CD4-positive, alpha-beta T cell treated with Interleukin-1 beta for 1 hour (primary cell): ENCODE measurements at regions not wholly inside any gene's neighbourhood (a gene's known extent, or its start where the extent isn't known, plus 50 kb on each side); places are given as distances from the start of the nearest gene placed in this dataset.

ENCODE experiments used
- DNase-seq, 2 donors: peaks; one replicate each; pipeline ENCODE4 v3.0.0-alpha.2; 2020 to 2022

- DNase-seq: no peak
Measured at GRCh38 chr7:91323626-91324158, 59.5 kb downstream of the FZD1 start.

DNA sequence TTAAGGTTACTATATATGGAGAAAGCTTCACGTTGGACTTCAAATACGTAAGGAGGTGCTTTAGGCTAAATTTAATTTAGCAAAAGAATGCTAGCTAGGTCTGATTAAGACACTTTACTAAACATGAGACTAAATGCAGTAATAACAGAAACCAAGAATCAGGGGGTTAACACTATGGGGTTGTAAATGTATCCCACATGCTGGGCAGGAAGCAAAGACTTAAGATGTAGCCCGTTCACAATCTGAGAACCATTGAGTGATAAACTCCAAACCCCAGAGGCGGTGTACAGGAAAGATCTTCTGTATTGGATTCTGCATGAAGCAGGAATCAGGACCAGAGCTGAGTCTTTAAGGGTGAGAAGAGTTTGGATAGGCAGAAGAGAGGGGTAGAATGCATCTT lies 60.4 kb downstream of the FZD1 start:
- DNase-seq: no peak

DNA sequence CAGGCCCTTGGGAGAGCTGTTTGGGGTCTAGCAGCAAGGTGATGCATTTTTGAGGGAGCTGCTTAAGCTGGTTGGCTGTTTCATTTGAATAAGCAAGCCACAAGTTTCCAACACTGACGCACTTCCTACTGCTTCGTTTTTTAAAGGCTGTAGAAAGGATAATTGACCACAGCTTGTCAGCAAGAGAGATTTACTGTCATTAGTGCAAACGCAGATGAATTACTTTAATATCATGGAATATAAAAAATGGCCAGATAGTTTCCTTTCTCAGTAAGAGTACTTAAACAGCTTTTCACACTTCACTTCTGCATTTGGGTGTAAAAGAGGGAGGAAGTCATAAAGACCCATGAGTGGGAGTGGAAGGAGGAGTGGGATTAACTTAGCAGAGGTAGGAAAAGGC lies 61.5 kb downstream of the FZD1 start:
- no peak for DNase-seq

- DNase-seq: no peak
Measured at GRCh38 chr7:91326516-91327199, 62.4 kb downstream of the FZD1 start.

- DNase-seq: no peak
Measured at GRCh38 chr7:91327346-91327745, 63.1 kb downstream of the FZD1 start.

DNA sequence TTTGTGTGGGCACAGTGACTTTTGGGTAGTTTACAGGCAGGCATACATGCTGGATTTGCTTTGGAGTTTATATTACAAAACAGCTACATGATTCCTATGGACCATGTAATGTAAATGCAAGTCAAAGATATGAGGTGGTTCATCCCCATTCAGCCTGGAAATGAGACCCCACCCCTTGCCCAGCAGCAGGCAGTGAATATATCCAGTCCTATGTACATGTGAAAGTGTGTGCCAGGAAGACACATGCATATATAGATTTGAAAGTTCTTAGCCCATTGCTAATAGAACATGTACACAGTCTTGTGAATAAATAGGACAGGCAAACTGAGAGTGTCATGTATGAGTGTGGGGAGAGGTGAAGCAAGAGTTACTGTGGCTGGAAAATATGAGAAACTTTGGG lies 65.3 kb downstream of the FZD1 start:
- DNase-seq: no peak

DNA sequence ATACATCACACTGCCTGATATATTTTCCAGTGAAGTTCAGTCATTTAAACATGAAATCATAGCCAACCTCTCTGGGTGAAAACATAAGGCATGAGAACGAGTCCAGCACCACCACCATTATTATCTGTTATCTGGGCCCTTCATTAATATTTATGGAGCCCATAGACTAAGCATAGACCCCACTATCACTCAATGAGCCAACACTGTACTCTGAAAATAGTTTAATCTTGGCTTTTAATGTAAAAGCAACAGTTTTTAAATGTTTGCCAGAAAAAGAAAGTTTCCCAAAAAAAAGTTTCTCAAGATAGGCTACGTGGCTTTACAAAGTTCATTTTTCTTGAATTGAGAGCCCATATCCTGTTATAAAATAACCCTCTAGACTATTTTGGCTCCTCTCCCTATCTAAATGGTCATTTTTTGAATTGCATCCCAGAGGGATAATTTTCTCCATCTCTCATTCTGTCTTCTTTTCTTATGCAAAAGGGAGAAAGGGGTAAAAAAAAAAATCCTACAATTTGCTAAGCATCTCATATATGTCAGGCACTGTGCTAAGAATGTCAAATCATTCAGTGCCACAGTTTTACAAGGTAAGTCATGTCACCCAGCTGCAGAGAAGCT lies 66.1 kb downstream of the FZD1 start:
- no peak for DNase-seq

GRCh38 chr7:91330866-91331265 lies 66.6 kb downstream of the FZD1 start:
- no peak for DNase-seq

- no peak for DNase-seq
Measured at GRCh38 chr7:91336106-91336505, 71.9 kb downstream of the FZD1 start.

GRCh38 chr7:91338226-91339020 lies 74.2 kb downstream of the FZD1 start:
- no peak for DNase-seq

- DNase-seq: no peak
Measured at GRCh38 chr7:91342346-91342745, 78.1 kb downstream of the FZD1 start.

DNA sequence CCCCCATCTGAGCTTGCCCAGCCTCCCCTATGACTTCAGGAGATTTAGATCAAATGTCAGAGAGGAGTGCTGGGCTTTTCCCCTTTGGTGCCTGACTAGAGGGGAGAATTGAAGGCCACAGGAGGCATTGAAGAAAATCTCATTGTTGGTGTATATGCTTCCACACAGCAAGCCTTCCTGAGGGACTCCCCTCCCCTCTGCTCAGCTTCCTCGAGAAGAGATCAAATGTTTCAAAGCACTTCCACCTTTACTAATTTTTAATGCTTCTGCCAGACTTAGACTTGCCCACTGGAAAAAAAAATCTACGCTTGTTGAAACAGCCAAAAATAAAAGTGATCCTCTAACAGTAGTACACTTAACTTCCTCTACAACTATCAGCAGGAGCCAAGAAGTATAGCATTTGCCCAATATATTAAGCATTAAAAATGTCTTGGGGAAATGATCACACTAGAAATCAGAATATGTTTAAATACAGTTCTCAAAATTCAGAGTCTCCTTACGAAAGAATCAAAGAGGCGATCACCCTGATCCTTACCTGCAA lies 79.3 kb downstream of the FZD1 start:
- no peak for DNase-seq

DNA sequence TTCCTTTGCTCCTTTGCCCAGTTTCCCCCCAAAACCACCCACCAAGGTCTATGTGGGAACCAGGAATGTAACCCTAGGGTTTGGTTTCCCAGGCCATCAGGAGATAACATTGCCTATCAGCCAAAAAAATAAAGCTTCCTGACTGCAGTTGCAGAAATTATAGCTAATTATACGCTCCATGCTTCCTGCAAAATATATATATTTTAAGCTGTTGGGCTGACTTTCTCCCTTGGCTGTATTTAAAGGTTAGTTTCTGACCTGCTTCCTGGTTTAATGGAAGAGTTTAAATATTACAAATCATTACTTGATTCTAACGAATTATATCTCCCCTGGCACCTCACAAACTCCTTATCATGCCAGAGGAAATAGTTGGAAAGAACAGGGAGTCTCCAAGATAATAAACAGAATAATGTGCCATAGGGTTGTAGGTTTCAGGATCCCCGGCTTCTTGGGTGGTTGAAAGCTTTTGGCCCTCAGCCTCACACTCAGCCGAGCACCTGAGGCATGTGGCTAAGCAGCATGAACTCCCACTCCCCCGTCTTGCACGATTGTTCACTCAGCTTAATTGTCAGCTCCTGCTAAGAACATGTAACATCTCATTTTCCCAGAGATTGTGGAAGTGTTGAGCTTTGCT lies 79.9 kb downstream of the FZD1 start:
- DNase-seq: no peak

DNA sequence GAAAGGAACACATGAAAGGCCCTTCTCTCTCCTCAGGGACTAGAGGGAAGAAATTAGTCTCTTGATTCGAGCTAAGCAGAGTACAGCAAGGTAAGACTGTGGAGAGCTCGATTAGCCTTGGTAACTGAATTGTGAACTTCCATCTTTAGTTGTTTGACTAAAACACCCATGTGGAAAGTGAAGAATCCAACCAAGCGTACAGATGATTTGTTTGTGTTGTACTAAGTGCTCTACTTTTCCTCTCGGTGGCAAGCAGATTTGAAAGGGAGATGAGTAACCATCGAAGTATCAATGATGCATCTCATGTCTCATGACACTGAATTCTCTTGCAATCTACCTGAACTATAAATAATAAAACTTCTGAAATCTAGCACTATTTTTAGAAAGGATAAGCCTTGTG lies 80.7 kb downstream of the FZD1 start:
- DNase-seq: no peak

- DNase-seq: no peak
Measured at GRCh38 chr7:91345449-91345848, 81.2 kb downstream of the FZD1 start.

- no peak for DNase-seq
Measured at GRCh38 chr7:91346426-91346825, 82.2 kb downstream of the FZD1 start.

- no peak for DNase-seq
Measured at GRCh38 chr7:91347290-91347689, 83.1 kb downstream of the FZD1 start.

GRCh38 chr7:91348711-91349110 lies 84.5 kb downstream of the FZD1 start:
- DNase-seq: no peak

- no peak for DNase-seq
Measured at GRCh38 chr7:91351374-91351773, 87.1 kb downstream of the FZD1 start.

DNA sequence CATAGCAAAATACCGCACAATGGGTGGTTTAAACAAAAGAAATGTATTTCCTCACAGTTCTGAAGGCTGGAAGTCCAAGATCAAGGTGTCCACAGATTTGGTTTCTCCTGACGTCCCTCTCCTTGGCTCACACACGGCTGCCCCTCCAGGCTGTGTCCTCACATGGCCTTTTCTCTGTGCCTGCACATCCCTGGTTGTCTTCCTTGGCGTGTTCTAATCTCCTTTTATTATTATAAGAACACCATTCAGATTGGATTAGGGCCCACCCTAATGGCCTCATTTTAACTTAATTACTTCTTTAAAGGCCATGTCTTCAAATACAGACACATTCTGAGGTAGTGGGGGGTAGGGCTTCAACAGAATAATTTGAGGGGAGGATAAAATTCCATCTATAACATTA lies 87.9 kb downstream of the FZD1 start:
- DNase-seq: no peak

DNA sequence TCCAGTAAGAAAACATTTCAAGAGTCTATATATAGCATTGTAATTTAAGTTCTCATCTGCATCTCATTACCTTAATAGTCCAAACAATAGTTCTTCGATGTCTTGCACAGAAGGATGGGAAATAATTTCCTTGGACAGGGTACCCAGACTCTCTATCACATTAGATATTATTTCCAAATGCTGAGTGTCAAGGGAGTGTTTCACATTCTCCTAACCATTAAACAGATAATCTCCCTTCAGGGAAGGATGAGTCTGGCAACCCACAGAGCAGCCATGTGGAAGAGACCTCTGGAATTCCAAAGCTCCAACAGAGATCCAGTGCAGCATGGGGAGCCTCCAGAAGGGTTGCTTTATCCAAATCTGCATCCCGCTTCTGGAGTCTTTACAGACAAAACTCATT lies 89.6 kb downstream of the FZD1 start:
- no peak for DNase-seq

GRCh38 chr7:91355695-91356435 lies 91.6 kb downstream of the FZD1 start:
- DNase-seq: no peak
